A549 (cell line): ENCODE measurements at regions not wholly inside any gene's neighbourhood (a gene's known extent, or its start where the extent isn't known, plus 50 kb on each side); places are given as distances from the start of the nearest gene placed in this dataset.

Experiments
- ATAC-seq, 2 experiments: fragments of 200-7000 bp in 1 of 2; fragments of >200 bp in 1 of 2; cut with Nextera tagmentation in 1 of 2; cut with Tn5 transposase in 1 of 2; 3 replicates each; pipeline versions ENCODE4 v1.8.0 to v1.9.1; 2018 to 2020; ENCODE audit warnings: mild to moderate bottlenecking in 1 of 2, moderate library complexity in 1 of 2
- CTCF ChIA-PET: fragments of 300-600 bp; sonication (Branson Sonifier 250); formaldehyde crosslinking; extraction: SDS; loops from one replicate; lab custom pipeline; 2021; ENCODE audit warnings: antibody characterized with exemption, inconsistent platforms; lab: Yijun Ruan, JAX
- POLR2A ChIA-PET: fragments of 350-600 bp; formaldehyde crosslinking; extraction: SDS; loops from one replicate; lab custom pipeline; 2021; ENCODE audit warnings: antibody characterized with exemption, inconsistent platforms; lab: Yijun Ruan, JAX
- DNase-seq, 2 experiments: peaks; one replicate each; pipeline versions ENCODE4 v3.0.0 to v3.0.0-alpha.2; 2011 to 2016; ENCODE audit warnings: low read depth in 1 of 2, low spot score in 1 of 2
- FAIRE-seq: peaks from 2 replicates; lab custom pipeline; 2011; peaks lifted over from hg19 to GRCh38; lab: Jason Lieb, UNC
- H3K27ac ChIP-seq, 2 experiments: fragments of >200 bp; sonication (Bioruptor Twin); formaldehyde crosslinking; 3 replicates each; pipeline ENCODE4 v1.5.1; 2016 to 2017
- H3K4me1 ChIP-seq: fragments of >200 bp; sonication (Bioruptor Twin); formaldehyde crosslinking; 3 replicates; pipeline ENCODE4 v1.6.1; 2016
- H3K4me2 ChIP-seq: fragments of >200 bp; sonication (Bioruptor Twin); formaldehyde crosslinking; 3 replicates; pipeline ENCODE4 v1.6.1; 2016
- H3K4me3 ChIP-seq: fragments of >200 bp; sonication (Bioruptor Twin); formaldehyde crosslinking; 3 replicates; pipeline ENCODE4 v1.5.1; 2016
- H3K9me3 ChIP-seq: fragments of >200 bp; sonication (Bioruptor Twin); formaldehyde crosslinking; 3 replicates; pipeline ENCODE4 v1.6.1; 2016
- BHLHE40 ChIP-seq: IDR thresholded peaks from 2 replicates; pipeline ENCODE4 v1.6.1; 2012; ENCODE audit warnings: low read depth, low read length, inconsistent platforms
- CBX2 ChIP-seq: fragments of 200-600 bp; sonication (generic); IDR thresholded peaks from 2 replicates; pipeline ENCODE4 v1.6.1; 2016; ENCODE audit warnings: low read depth, mild to moderate bottlenecking, borderline replicate concordance
- CHD4 ChIP-seq: fragments of 200-600 bp; sonication (generic); IDR thresholded peaks from 2 replicates; pipeline ENCODE4 v1.6.1; 2016; ENCODE audit warnings: antibody characterized with exemption, mild to moderate bottlenecking, borderline replicate concordance
- HEYL ChIP-seq: fragments of 250-450 bp; sonication (Bioruptor Pico); IDR thresholded peaks from 2 replicates; pipeline ENCODE4 v1.8.0; 2021; ENCODE audit warnings: mild to moderate bottlenecking, moderate library complexity
- HOXA7 ChIP-seq: fragments of 250-450 bp; sonication (Bioruptor Pico); IDR thresholded peaks from 2 replicates; pipeline ENCODE4 v1.5.0; 2020; ENCODE audit warnings: mild to moderate bottlenecking, moderate library complexity
- HOXB13 ChIP-seq: fragments of 250-450 bp; sonication (Bioruptor Pico); IDR thresholded peaks from 2 replicates; pipeline ENCODE4 v1.5.0; 2020; ENCODE audit warnings: low read depth, mild to moderate bottlenecking, moderate library complexity
- JUNB ChIP-seq: fragments of >200 bp; sonication (Bioruptor Twin); formaldehyde crosslinking; IDR thresholded peaks from 2 replicates; pipeline ENCODE4 v1.6.1; 2016
- MAX ChIP-seq: IDR thresholded peaks from 2 replicates; pipeline ENCODE4 v1.6.1; 2012
- MAZ ChIP-seq: fragments of 150-350 bp; IDR thresholded peaks from 2 replicates; pipeline ENCODE4 v1.6.1; 2014; ENCODE audit warnings: antibody characterized with exemption, low read depth, low read length, borderline replicate concordance
- MYC ChIP-seq: IDR thresholded peaks from 2 replicates; pipeline ENCODE4 v1.6.1; 2012; ENCODE audit warnings: mild to moderate bottlenecking, inconsistent platforms, low read length, improper control_type of control experiment, borderline replicate concordance
- PHF8 ChIP-seq: fragments of 200-600 bp; sonication (generic); IDR thresholded peaks from 2 replicates; pipeline ENCODE4 v1.6.1; 2016; ENCODE audit warnings: low read depth, mild to moderate bottlenecking, antibody characterized with exemption, moderate library complexity, borderline replicate concordance
- POLR2A ChIP-seq: IDR thresholded peaks from 2 replicates; pipeline ENCODE4 v1.6.1; 2012; ENCODE audit warnings: mild to moderate bottlenecking, low read length
- POLR2AphosphoS2 ChIP-seq: conservative IDR thresholded peaks from 2 replicates; pipeline ENCODE4 v1.6.1; 2012; ENCODE audit warnings: low read length, improper control_type of control experiment, inconsistent platforms
- RARB ChIP-seq: fragments of 250-450 bp; sonication (Bioruptor Pico); IDR thresholded peaks from 2 replicates; pipeline ENCODE4 v1.8.0; 2021; ENCODE audit warnings: mild to moderate bottlenecking, moderate library complexity
- REST ChIP-seq: fragments of 200-600 bp; sonication (generic); IDR thresholded peaks from 2 replicates; pipeline ENCODE4 v1.6.1; 2016; ENCODE audit warnings: antibody characterized with exemption, mild to moderate bottlenecking, moderate library complexity
- SMC3 ChIP-seq: fragments of >200 bp; sonication (Bioruptor Twin); formaldehyde crosslinking; IDR thresholded peaks from 3 replicates; pipeline ENCODE4 v1.6.1; 2018; ENCODE audit warnings: inconsistent platforms
- TFCP2L1 ChIP-seq: fragments of 250-450 bp; sonication (Bioruptor Pico); IDR thresholded peaks from 2 replicates; pipeline ENCODE4 v1.5.0; 2021; ENCODE audit warnings: mild to moderate bottlenecking
- TP53 ChIP-seq: fragments of 250-450 bp; sonication (Bioruptor Pico); IDR thresholded peaks from 2 replicates; pipeline ENCODE4 v1.5.0; 2021; ENCODE audit warnings: mild to moderate bottlenecking, moderate library complexity
- USF2 ChIP-seq: fragments of 450-650 bp; IDR thresholded peaks from 2 replicates; pipeline ENCODE4 v1.6.1; 2014; ENCODE audit warnings: antibody characterized with exemption
- ZC3H11A ChIP-seq: fragments of 450-650 bp; IDR thresholded peaks from 2 replicates; pipeline ENCODE4 v1.6.1; 2014; ENCODE audit warnings: antibody characterized with exemption, mild to moderate bottlenecking
- ZNF302 ChIP-seq: fragments of 250-450 bp; sonication (Bioruptor Pico); IDR thresholded peaks from 2 replicates; pipeline ENCODE4 v1.9.0; 2021; ENCODE audit warnings: inconsistent platforms, mild to moderate bottlenecking, moderate library complexity
- WGBS: methylation state at CpG from one replicate; pipeline ENCODE4 v1.1.6; 2017; ENCODE audit errors: missing lambda C conversion rate; 5-methylcytosine and 5-hydroxymethylcytosine counted together
- TF ChIP-seq, protein P1 (sequence below): fragments of 250-450 bp; sonication (Bioruptor Pico); IDR thresholded peaks from 2 replicates; pipeline ENCODE4 v1.5.0; 2021; ENCODE audit warnings: mild to moderate bottlenecking, moderate library complexity, borderline replicate concordance

GRCh38 chr17:15119968-15120367, 145.2 kb downstream of the PMP22 start (continued):
- TF ChIP-seq, protein P1, sequence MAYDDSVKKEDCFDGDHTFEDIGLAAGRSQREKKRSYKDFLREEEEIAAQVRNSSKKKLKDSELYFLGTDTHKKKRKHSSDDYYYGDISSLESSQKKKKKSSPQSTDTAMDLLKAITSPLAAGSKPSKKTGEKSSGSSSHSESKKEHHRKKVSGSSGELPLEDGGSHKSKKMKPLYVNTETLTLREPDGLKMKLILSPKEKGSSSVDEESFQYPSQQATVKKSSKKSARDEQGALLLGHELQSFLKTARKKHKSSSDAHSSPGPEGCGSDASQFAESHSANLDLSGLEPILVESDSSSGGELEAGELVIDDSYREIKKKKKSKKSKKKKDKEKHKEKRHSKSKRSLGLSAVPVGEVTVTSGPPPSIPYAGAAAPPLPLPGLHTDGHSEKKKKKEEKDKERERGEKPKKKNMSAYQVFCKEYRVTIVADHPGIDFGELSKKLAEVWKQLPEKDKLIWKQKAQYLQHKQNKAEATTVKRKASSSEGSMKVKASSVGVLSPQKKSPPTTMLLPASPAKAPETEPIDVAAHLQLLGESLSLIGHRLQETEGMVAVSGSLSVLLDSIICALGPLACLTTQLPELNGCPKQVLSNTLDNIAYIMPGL (CRISPR knock-in tag), result no peak
- TF ChIP-seq BHLHE40 (no peak), TP53 (CRISPR knock-in tag) (no peak), SMC3 (no peak)

GRCh38 chr17:15117239-15117638, 147.9 kb downstream of the PMP22 start:
- DNase-seq (no peak), FAIRE-seq (peak; percentile 28), ATAC-seq (no peak)
- H3K9me3 ChIP-seq, result no peaks in the 10 kb centered on the region; the same call in 2 of the 3 replicates
- no peak overlapping the region for H3K27ac ChIP-seq
- ChIA-PET POLR2A (no interaction called here), CTCF (interaction anchor here (1.3 kb wide), 1 partner anchor 190 kb away, joined by 3 read pairs; no protein-coding TSS in a partner anchor)
- no peak overlapping the region for H3K4me2 ChIP-seq
- H3K4me1 ChIP-seq, result no peaks in the 10 kb centered on the region
- H3K4me3 ChIP-seq, result no peak overlapping the region
- 6% methylated on average over 2 of the region's 2 CpGs for WGBS
- no peak for TF ChIP-seq RARB (CRISPR knock-in tag)

GRCh38 chr17:15112846-15113617, 152.1 kb downstream of the PMP22 start:
- Histone ChIP-seq H3K4me3 (no peak overlapping the region), H3K4me1 (no peaks in the 10 kb centered on the region), H3K9me3 (no peaks in the 10 kb centered on the region; the same call in 2 of the 3 replicates), H3K4me2 (no peak overlapping the region), H3K27ac (no peak overlapping the region)
- ChIA-PET POLR2A (no interaction called here), CTCF (interaction anchor here (1.3 kb wide), 1 partner anchor 58 kb away, joined by 3 read pairs; no protein-coding TSS in a partner anchor)
- DNase-seq (no peak), ATAC-seq (no peak), FAIRE-seq (no peak)
- WGBS, result 57% methylated on average over 13 of the region's 13 CpGs
- TF ChIP-seq MAZ (no peak), CHD4 (no peak), MAX (no peak), HEYL (CRISPR knock-in tag) (no peak), PHF8 (no peak), POLR2A (no peak), JUNB (no peak), HOXB13 (no peak), HOXA7 (no peak), ZNF302 (CRISPR knock-in tag) (no peak), RARB (CRISPR knock-in tag) (no peak), ZC3H11A (no peak), CBX2 (no peak), MYC (no peak), USF2 (no peak), TFCP2L1 (CRISPR knock-in tag) (no peak), REST (no peak), POLR2AphosphoS2 (no peak)
- TF ChIP-seq, protein P1 (CRISPR knock-in tag), result no peak
